NCI-H446 (cell line): ENCODE measurements at regions not wholly inside any gene's neighbourhood (a gene's known extent, or its start where the extent isn't known, plus 50 kb on each side); places are given as distances from the start of the nearest gene placed in this dataset.
A peak's percentile ranks its signal among the peaks of the same experiment; 100 is the strongest.

ENCODE experiments used
- DNase-seq, 2 experiments: peaks; one replicate each; lab custom pipeline; 2025; lab: John Stamatoyannopoulos, UW

GRCh38 chr5:54769746-54770145, 215.6 kb downstream of the ESM1 start:
- no peak for DNase-seq

DNA sequence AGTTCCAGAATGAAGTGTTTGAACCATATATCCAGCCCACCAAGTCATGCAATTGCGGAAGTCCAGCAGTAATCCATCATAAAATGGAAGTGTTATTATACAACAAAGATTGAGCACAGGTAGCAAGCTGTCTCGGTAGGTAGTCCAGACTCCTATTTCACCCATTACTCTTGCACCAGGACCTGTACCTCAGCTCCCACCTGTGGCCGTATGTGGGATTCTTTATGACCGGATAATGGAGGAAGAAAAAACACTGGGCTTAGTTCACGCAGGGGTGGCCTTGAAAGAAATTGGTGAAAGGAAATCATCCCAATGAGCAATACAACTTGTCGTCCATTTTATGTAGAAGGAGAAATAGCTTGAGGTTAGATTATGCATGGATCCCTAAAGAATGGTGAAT, 216.3 kb downstream of the ESM1 start:
- no peak for DNase-seq

- DNase-seq = no peak
These were observed 218.6 kb downstream of the ESM1 start for GRCh38 chr5:54766748-54767147.

- no peak for DNase-seq
These were observed 220.0 kb downstream of the ESM1 start for GRCh38 chr5:54765165-54766028.

DNA sequence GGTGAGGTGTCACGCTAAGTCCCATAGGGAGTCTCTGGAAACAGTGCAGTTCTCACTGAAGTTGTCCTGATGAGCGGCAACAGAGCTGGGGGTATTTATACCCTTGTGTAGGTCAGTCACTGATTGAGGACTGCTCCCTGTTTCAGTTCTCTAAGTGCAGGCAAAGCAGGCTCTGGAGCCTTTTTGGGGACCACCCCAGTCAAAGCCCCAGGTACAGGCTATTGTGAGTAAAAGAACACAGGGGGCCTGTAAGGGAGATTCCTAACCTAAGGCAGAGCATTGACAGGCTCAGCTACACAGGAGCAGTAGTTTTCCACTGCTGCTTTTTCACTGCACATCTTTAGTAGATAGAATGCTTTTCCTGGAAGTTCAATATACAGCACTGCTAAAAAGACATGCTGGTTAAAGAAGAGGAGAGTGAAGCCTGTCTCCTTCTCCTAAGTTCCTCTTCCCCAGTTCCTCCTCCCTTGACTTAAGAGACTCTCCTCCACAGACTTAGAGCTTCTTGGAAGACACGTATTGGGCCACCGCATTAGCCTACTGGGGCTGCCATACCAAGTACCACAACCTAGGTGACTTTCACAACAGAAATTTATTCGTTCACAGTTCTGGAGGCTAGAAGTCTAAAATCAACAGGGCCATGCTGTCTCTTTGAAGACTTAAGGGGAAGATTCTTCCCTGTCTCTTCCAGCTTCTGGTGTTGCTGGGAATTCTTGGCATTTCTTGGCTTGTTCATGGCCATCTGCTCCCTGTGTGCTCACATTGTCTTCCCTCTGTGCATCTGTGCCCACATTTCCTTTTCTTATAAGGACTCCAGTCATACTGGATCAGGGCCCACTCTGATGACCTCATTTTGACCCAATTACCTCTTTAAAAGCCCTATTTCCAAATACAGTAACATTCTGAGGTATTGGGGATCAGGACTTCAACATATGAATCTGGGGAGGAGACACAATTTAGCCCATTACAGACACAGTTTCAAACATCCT, 221.0 kb downstream of the ESM1 start:
- peak; percentile 11 to 84 for DNase-seq

DNA sequence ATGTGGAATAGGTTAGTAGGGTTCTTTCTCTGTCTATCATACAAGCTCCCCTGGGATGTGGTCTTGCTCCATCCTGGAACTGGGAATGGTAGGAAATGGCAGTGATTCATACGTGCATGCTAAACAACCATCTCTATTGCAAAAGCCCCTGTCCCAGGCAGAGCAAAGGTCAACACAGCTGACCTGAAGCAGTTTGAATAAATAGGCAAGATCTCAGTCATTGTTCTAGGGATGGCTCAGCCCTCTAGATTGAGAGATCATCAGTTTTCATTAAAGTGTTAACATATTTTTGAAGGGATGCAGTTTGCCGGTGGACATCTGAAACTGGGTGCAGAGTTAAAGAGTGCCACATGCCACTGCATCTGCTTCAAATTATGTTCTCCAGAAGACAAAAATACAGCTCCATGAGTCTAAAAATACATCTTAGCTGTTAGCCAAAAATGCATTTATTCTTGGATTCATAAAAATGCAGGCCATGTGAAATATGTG, 224.1 kb downstream of the ESM1 start:
- DNase-seq = no peak

- no peak for DNase-seq
These were observed 225.0 kb downstream of the ESM1 start for GRCh38 chr5:54760182-54760935.

GRCh38 chr5:54758038-54758437, 227.4 kb downstream of the ESM1 start:
- no peak for DNase-seq

DNA sequence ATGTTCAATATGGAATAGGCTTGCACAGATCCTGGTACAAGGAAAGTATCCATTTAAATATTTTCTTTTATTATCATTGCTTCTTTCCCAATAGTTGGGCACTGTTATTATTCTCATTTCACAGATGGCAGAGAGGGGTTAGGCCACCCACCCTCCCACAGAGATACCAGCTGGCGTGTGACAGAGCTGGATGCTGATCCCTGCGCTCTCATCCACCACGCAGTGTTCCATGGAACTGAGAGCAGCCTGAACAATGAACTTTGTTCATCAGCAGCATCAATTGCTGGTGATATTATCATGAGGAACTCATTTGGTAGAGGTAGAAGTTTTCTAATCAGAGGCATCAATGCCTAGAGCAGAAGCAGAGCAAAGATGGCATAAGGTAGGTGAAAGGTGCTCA, 227.9 kb downstream of the ESM1 start:
- peak in 1 of 2 experiments; percentile 22 for DNase-seq

GRCh38 chr5:54756796-54757402, 228.5 kb downstream of the ESM1 start:
- DNase-seq = no peak

- no peak for DNase-seq
These were observed 229.1 kb downstream of the ESM1 start for GRCh38 chr5:54756301-54756700.

GRCh38 chr5:54754878-54755277, 230.5 kb downstream of the ESM1 start:
- DNase-seq = no peak

DNA sequence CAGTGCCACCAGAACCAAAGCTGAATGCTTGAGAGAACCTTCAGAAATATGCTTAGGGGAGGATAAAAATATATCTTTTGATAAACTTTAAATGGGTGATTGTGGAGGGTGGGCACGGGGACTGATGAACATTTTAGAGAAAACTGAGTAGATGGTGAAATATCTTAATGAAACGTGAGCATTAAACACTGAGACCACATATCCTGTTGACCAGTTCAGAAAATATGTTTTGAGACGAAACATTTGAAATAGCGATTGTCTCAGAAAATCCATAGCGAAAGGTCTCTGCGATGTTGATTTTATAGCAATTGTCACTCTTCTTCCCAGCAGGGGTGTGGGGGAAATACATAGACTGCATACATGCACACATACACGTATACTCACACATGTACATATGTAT, 231.0 kb downstream of the ESM1 start:
- DNase-seq = no peak

GRCh38 chr5:54753753-54754152, 231.6 kb downstream of the ESM1 start:
- DNase-seq = no peak

DNA sequence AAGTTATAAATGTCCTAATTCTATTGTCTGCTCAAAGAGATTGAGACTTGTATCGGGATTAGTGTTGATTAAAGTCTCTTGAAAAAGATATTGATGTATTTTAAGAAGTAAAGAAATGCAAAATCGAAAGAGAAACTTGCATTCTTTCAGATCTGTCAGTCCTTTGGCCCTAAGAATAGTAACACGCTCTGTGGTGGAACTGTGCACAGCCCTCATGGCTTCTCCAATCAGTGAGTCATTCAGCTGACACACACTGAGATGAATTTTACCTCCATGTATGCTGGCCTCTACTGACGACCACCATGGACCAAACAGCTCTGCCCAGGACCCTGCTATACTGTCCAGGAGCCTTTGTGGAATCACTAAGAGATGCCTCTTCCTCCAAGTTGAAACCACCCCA, 232.4 kb downstream of the ESM1 start:
- DNase-seq = no peak

DNA sequence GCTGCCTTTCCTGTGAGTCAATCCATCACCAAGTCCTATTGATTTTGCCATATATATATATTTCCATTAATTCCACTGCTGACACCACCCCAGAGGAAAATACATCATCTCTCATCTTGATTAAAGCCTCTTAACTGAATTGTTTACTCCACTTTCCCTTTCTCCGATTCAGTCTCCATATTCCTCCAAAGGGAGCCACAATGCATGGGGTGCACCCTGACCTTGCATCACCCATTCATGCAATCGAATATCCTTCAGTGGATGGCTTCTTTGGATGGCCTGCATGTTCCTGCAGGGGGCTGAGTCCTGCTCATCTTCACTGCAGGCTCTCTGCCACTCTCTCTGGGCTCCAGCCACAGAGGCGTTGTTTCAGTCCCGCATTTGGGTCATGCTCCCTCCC, 231.0 kb downstream of the SNX18 start:
- no peak for DNase-seq

- DNase-seq = no peak
These were observed 229.3 kb downstream of the SNX18 start for GRCh38 chr5:54746777-54747398.

DNA sequence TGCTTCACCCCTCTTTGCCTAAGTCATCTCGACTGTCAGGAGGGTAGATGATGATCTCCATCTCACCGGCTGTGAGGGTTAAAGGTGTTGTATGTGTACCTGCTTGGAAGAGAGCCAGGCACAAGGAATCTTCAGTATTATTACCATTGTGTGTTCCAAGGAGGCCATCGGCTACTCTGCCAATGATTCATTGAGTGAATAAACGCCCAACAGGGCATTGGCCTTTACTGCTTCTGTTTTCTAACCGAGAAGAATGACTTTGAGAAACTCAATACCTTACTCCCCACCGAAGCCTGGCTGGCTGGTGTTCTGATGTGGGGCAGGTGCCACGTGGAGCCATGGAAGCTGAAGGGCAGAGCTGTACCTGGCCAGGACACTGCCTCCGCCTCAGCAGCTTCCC, 228.8 kb downstream of the SNX18 start:
- no peak for DNase-seq

DNA sequence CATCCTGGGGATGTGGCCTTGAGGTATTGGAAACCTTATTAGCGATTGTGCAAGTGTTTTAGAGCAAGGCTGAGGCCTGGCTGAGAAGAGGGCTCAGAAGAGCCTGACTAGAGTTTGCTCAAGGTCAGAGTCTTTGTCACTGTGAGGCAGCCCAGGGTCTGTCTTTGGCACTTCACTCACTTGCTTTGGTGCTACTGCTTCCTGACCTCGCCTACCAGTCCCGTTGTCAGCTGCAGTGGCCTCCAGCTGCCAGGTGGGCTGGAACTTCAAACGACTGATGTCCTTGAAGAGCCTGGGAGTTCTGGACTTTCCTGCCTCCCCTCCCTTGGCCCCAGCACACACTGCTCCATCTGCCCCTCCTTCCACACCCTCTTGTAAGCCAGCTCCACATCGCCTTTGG, 228.0 kb downstream of the SNX18 start:
- DNase-seq = no peak

GRCh38 chr5:54743997-54744788, 226.6 kb downstream of the SNX18 start:
- DNase-seq = no peak
